22Rv1 (cell line): ENCODE measurements at regions not wholly inside any gene's neighbourhood (a gene's known extent, or its start where the extent isn't known, plus 50 kb on each side); places are given as distances from the start of the nearest gene placed in this dataset.

ENCODE experiments used
- H3K27ac ChIP-seq: fragments of 450-650 bp; 2 replicates; pipeline ENCODE4 v1.5.1; 2017
- CTCF ChIP-seq: fragments of 450-650 bp; IDR thresholded peaks from 2 replicates; pipeline ENCODE4 v1.5.1; 2017; ENCODE audit warnings: mild to moderate bottlenecking
- ZFX ChIP-seq: fragments of 450-650 bp; IDR thresholded peaks from 2 replicates; pipeline ENCODE4 v1.6.1; 2017; ENCODE audit warnings: antibody characterized with exemption, borderline replicate concordance

- no peak overlapping the region for H3K27ac ChIP-seq
- TF ChIP-seq CTCF (no peak), ZFX (no peak)
Measured at GRCh38 chr6:91415031-91415605, 828.2 kb upstream of the MAP3K7 start.

GRCh38 chr6:91412532-91412931 lies 825.7 kb upstream of the MAP3K7 start:
- H3K27ac ChIP-seq = no peak overlapping the region
- TF ChIP-seq ZFX = no peak
- TF ChIP-seq CTCF = no peak

- H3K27ac ChIP-seq = no peak overlapping the region
- TF ChIP-seq ZFX (no peak), CTCF (no peak)
Measured at GRCh38 chr6:91407706-91408105, 820.8 kb upstream of the MAP3K7 start.

GRCh38 chr6:91392951-91393350 lies 806.1 kb upstream of the MAP3K7 start:
- H3K27ac ChIP-seq = no peak overlapping the region
- TF ChIP-seq CTCF = no peak
- TF ChIP-seq ZFX = no peak

GRCh38 chr6:91387290-91388059 lies 800.6 kb upstream of the MAP3K7 start:
- H3K27ac ChIP-seq = no peak overlapping the region
- TF ChIP-seq ZFX = no peak
- no peak for TF ChIP-seq CTCF

- no peak overlapping the region for H3K27ac ChIP-seq
- TF ChIP-seq CTCF (no peak), ZFX (no peak)
Measured at GRCh38 chr6:91386204-91386603, 799.3 kb upstream of the MAP3K7 start.

GRCh38 chr6:91383207-91383606 lies 796.3 kb upstream of the MAP3K7 start:
- TF ChIP-seq ZFX (no peak), CTCF (no peak)
- H3K27ac ChIP-seq = no peak overlapping the region
